ENCODE measurements at regions not wholly inside any gene's neighbourhood (a gene's known extent, or its start where the extent isn't known, plus 50 kb on each side); places are given as distances from the start of the nearest gene placed in this dataset.

- no peak for TF ChIP-seq CTCF (IDR thresholded peaks at IDR 0.05)
- no peak for TF ChIP-seq POLR2A (IDR thresholded peaks at IDR 0.05)
- TF ChIP-seq POLR2AphosphoS5 (IDR thresholded peaks at IDR 0.05), result no peak
These were observed 260.4 kb downstream of the PTPRU start for GRCh38 chr1:29496701-29497100.
